Mammary epithelial cell (primary cell): ENCODE measurements at regions not wholly inside any gene's neighbourhood (a gene's known extent, or its start where the extent isn't known, plus 50 kb on each side); places are given as distances from the start of the nearest gene placed in this dataset.

Source experiments
- CTCF ChIP-seq, 2 donors: IDR thresholded peaks in 1 of 2; conservative IDR thresholded peaks in 1 of 2; 2 replicates each; pipeline ENCODE4 v1.5.1; 2011 to 2012; ENCODE audit warnings: inconsistent platforms in 2 of 2, low read length in 2 of 2, mild to moderate bottlenecking in 2 of 2, control low read depth in 1 of 2, low read depth in 1 of 2; ENCODE audit not compliant: insufficient read depth in 1 of 2; ENCODE audit errors: extremely low read depth in 1 of 2
- EZH2 ChIP-seq: IDR thresholded peaks from 2 replicates; pipeline ENCODE4 v1.6.1; 2012; ENCODE audit warnings: low read length, inconsistent platforms, borderline replicate concordance

GRCh38 chr12:45612044-45612794, 117.3 kb upstream of the ARID2 start:
- TF ChIP-seq CTCF (conservative IDR thresholded peaks at IDR 0.05 in 1 of 2, IDR thresholded peaks at IDR 0.05 in 1 of 2; ENCODE audit: extremely low read depth in 1 of 2, insufficient read depth in 1 of 2, low read depth in 1 of 2, low read length in 2 of 2), result no peak
- TF ChIP-seq EZH2, result no peak
